ENCODE measurements at regions not wholly inside any gene's neighbourhood (a gene's known extent, or its start where the extent isn't known, plus 50 kb on each side); places are given as distances from the start of the nearest gene placed in this dataset.
A peak's percentile ranks its signal among the peaks of the same experiment; 100 is the strongest.

- no peak for DNase-seq (ENCODE audit: extremely low read depth, low read depth, low spot score)
Measured at GRCh38 chr12:25817166-25817565, 141.3 kb upstream of the RASSF8 start.

- no peak for DNase-seq (ENCODE audit: extremely low read depth, low read depth, low spot score)
Measured at GRCh38 chr12:25818596-25819390, 139.7 kb upstream of the RASSF8 start.

GRCh38 chr12:25819691-25820090 lies 138.8 kb upstream of the RASSF8 start:
- DNase-seq (ENCODE audit: extremely low read depth, low read depth, low spot score) = no peak

- no peak for DNase-seq (ENCODE audit: extremely low read depth, low read depth, low spot score)
Measured at GRCh38 chr12:25822281-25822680, 136.2 kb upstream of the RASSF8 start.

GRCh38 chr12:25824734-25825133 lies 133.7 kb upstream of the RASSF8 start:
- DNase-seq (ENCODE audit: extremely low read depth, low read depth, low spot score) = no peak

- DNase-seq (ENCODE audit: extremely low read depth, low read depth, low spot score) = no peak
Measured at GRCh38 chr12:25825446-25825845, 133.0 kb upstream of the RASSF8 start.

- DNase-seq (ENCODE audit: extremely low read depth, low read depth, low spot score) = no peak
Measured at GRCh38 chr12:25827141-25827540, 131.3 kb upstream of the RASSF8 start.

- no peak for DNase-seq (ENCODE audit: extremely low read depth, low read depth, low spot score)
Measured at GRCh38 chr12:25827747-25828146, 130.7 kb upstream of the RASSF8 start.

- DNase-seq (ENCODE audit: extremely low read depth, low read depth, low spot score) = no peak
Measured at GRCh38 chr12:25828188-25828587, 130.3 kb upstream of the RASSF8 start.

GRCh38 chr12:25829192-25829591 lies 129.3 kb upstream of the RASSF8 start:
- DNase-seq (ENCODE audit: extremely low read depth, low read depth, low spot score) = peak; percentile 83

- DNase-seq (ENCODE audit: extremely low read depth, low read depth, low spot score) = no peak
Measured at GRCh38 chr12:25830456-25830855, 128.0 kb upstream of the RASSF8 start.

GRCh38 chr12:25833657-25834056 lies 124.8 kb upstream of the RASSF8 start:
- no peak for DNase-seq (ENCODE audit: extremely low read depth, low read depth, low spot score)

GRCh38 chr12:25835385-25835784 lies 123.1 kb upstream of the RASSF8 start:
- no peak for DNase-seq (ENCODE audit: extremely low read depth, low read depth, low spot score)

- DNase-seq (ENCODE audit: extremely low read depth, low read depth, low spot score) = no peak
Measured at GRCh38 chr12:25838007-25838406, 120.5 kb upstream of the RASSF8 start.

- no peak for DNase-seq (ENCODE audit: extremely low read depth, low read depth, low spot score)
Measured at GRCh38 chr12:25839470-25839869, 119.0 kb upstream of the RASSF8 start.

GRCh38 chr12:25840678-25841465 lies 117.6 kb upstream of the RASSF8 start:
- DNase-seq (ENCODE audit: extremely low read depth, low read depth, low spot score) = no peak

- no peak for DNase-seq (ENCODE audit: extremely low read depth, low read depth, low spot score)
Measured at GRCh38 chr12:25842254-25842653, 116.2 kb upstream of the RASSF8 start.

GRCh38 chr12:25843976-25844375 lies 114.5 kb upstream of the RASSF8 start:
- no peak for DNase-seq (ENCODE audit: extremely low read depth, low read depth, low spot score)

GRCh38 chr12:25845415-25845814 lies 113.1 kb upstream of the RASSF8 start:
- no peak for DNase-seq (ENCODE audit: extremely low read depth, low read depth, low spot score)

GRCh38 chr12:25852792-25853191 lies 105.7 kb upstream of the RASSF8 start:
- DNase-seq (ENCODE audit: extremely low read depth, low read depth, low spot score) = no peak

GRCh38 chr12:25853316-25854095 lies 105.0 kb upstream of the RASSF8 start:
- DNase-seq (ENCODE audit: extremely low read depth, low read depth, low spot score) = no peak

All from glomerular endothelial cell (primary cell).